ENCODE measurements at regions not wholly inside any gene's neighbourhood (a gene's known extent, or its start where the extent isn't known, plus 50 kb on each side); places are given as distances from the start of the nearest gene placed in this dataset.

DNA sequence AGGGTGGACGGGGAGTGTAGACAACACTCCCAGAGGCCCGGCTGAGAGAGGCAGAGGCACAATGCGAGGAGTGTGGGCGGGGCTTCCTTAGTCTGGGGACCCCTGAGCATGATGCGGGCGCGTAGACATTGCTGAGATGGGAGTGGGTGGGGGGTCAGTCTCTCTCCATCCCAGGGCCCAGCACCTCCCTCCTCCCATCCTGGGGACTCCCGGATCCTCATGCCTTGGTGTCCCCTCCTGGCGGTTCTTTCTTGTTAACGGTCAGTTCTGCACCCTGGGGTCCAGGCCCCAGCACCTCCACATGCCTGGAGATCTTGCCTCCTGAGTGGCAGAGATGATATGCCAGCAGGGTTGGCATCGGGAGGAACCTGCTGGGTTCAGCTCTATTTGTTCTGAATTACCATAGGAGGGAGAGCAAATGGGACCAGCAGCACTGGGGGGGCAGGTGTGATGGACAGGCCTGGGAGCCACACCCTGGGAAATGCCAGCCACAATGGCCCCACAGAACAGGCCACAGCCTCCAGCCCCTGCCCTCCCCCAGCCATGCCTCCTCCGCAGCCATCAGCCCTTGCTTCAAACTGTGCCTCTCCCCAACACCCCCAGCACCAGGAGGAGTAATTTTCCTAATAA lies 55.7 kb downstream of the RTL6 start:
- H3K4me3 ChIP-seq (ENCODE audit: low read length), result no peak overlapping the region
- no peaks in the 10 kb centered on the region for H3K4me1 ChIP-seq (ENCODE audit: control insufficient read depth, insufficient read depth, low read length)
- no peak overlapping the region for H3K9ac ChIP-seq (ENCODE audit: low read depth, low read length)
- no peaks in the 10 kb centered on the region for H3K9me3 ChIP-seq (replicated peaks; ENCODE audit: low read length)
- no peaks in the 10 kb centered on the region for H3K27me3 ChIP-seq (ENCODE audit: control insufficient read depth, insufficient read depth, low read length)
- no peaks in the 10 kb centered on the region for H3K36me3 ChIP-seq (ENCODE audit: insufficient read depth, low read length)
- H3K4me2 ChIP-seq (ENCODE audit: low read length), result no peak overlapping the region

DNA sequence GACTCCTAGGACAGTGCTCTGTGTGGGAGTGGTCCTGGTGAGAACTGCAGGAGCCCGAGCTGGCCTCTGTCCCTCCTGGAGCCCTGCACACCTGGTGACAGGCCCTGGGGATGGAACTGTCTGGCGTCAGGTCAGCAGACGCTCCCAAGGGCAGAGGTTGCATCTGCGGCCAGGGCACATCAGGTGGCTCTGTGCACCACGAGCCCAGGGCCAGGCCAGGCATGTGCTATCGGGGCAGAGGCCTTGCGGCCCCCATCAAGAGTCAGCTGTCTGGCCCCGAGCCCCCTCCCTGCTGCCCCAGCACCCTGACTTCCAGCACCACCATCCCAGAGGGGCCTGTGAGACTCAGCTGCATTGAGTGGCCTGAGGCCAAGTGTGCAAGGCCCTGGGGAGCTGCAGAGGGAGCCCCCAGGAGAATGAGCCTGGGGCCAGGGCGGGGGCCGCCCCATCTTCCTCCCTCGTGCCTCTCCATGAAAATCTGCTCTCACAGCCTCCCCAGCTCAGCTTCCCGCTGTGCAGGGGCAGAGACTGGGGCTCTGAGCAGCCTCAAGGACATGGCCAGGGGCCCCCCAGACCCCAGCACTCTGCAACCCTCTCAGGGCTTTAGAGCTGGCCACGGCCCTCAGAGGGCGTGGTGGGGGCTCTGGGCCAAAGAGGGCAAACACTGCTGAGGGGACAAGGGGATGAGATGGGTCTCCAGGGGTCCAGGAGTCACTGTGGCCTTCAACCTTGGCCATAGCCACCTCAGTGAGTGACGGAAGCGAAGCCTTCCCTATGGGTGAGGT lies 56.4 kb downstream of the RTL6 start:
- H3K27me3 ChIP-seq (ENCODE audit: control insufficient read depth, insufficient read depth, low read length), result no peaks in the 10 kb centered on the region
- no peak overlapping the region for H3K4me2 ChIP-seq (ENCODE audit: low read length)
- H3K4me3 ChIP-seq (ENCODE audit: low read length), result no peak overlapping the region
- no peaks in the 10 kb centered on the region for H3K36me3 ChIP-seq (ENCODE audit: insufficient read depth, low read length)
- no peaks in the 10 kb centered on the region for H3K4me1 ChIP-seq (ENCODE audit: control insufficient read depth, insufficient read depth, low read length)
- no peaks in the 10 kb centered on the region for H3K9me3 ChIP-seq (replicated peaks; ENCODE audit: low read length)
- H3K9ac ChIP-seq (ENCODE audit: low read depth, low read length), result no peak overlapping the region

DNA sequence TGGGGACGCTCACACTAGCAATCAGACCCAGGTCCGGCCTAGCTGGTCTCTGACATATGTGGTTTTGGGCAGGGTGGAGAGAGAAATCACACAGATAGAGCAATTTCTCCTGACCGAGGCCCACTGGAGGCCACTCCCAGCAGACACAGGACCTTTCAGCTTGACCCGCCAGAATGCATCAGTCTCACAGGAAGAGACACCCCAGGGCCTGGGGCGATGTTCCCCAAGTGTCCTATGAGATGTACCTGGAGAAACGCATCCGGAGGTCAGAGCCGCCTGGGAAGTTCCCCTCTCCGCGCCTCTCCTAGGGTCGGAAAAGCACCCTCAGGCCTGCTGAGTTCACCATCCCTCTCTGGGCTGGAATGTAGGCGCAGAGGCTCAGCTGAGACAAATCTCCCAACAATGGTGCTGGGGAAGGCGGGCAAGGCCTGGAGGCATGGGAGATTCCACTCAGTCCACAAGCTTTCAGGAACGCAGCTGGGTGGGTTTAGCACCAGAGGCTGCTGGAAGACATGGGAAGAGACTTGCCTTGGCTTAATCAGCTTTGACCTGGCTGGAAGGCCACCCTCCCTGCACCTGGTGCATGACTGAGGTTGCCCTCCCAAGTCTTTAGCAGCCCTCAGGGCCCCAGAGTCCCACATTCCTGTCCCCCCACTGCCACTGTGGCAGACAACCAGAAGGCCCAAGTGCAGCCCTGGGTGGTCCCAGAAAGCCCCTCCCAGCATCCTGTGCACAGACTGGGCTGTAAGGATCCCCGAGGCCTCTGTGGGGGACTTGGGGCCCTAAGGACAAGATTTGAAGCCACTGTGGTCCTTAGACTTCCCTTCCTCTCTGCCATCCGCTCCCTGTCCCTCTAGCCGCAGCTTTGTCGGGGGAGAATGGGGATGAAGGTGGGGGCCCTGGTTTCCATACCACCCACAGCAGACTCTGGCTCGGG lies 57.5 kb downstream of the RTL6 start:
- Histone ChIP-seq H3K4me2 (ENCODE audit: low read length) (no peak overlapping the region), H3K36me3 (ENCODE audit: insufficient read depth, low read length) (no peaks in the 10 kb centered on the region), H3K9ac (ENCODE audit: low read depth, low read length) (no peak overlapping the region), H3K9me3 (replicated peaks; ENCODE audit: low read length) (no peaks in the 10 kb centered on the region), H3K27me3 (ENCODE audit: control insufficient read depth, insufficient read depth, low read length) (peaks cover 2% of the 10 kb centered on the region), H3K4me3 (ENCODE audit: low read length) (no peak overlapping the region), H3K4me1 (ENCODE audit: control insufficient read depth, insufficient read depth, low read length) (no peaks in the 10 kb centered on the region)

DNA sequence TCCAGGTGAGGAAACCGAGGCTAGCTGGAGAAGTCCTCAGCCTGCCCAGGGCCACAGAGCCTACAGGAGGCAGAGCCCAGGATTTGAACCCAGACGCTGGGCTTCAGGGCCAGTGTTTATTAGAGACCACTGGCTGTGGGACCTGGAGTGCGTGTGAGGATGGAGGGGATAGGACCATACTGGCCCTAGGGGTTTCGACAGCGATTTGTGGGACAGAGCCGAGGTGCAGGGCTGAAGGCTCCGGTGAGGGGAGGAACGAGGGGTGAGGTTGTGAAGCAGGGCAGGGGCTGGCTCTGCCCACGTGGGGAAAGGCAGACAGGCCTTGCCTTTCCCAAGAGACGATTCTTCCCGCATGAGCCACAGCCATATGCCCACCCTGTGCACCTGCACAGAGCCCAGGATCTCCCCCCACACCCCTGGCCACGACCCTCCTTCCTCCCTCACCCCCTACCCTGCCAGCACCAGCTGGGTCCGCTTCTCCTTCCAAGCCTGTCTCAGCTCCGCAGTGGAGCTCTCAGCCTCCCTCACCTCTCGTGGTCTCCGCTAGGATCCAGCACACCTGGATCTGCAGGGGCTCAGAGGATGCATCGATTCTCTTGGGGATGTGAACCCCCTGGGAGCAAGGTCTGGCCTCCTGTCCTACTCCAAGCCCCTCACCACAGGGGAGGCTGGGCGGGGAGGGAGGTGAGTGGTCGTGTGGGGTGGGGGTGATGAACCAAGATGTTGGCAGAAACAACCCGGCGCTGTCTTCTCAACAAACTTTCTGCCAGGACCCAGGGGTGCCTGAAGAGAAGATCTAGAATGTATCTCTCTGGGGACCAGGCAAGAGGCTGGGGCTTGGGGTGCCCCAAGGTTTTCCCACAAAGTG lies 58.4 kb downstream of the RTL6 start:
- Histone ChIP-seq H3K27me3 (ENCODE audit: control insufficient read depth, insufficient read depth, low read length) (peaks cover 9% of the 10 kb centered on the region), H3K4me1 (ENCODE audit: control insufficient read depth, insufficient read depth, low read length) (no peaks in the 10 kb centered on the region), H3K36me3 (ENCODE audit: insufficient read depth, low read length) (no peaks in the 10 kb centered on the region), H3K9me3 (replicated peaks; ENCODE audit: low read length) (no peaks in the 10 kb centered on the region), H3K9ac (ENCODE audit: low read depth, low read length) (no peak overlapping the region), H3K4me2 (ENCODE audit: low read length) (no peak overlapping the region), H3K4me3 (ENCODE audit: low read length) (no peak overlapping the region)

DNA sequence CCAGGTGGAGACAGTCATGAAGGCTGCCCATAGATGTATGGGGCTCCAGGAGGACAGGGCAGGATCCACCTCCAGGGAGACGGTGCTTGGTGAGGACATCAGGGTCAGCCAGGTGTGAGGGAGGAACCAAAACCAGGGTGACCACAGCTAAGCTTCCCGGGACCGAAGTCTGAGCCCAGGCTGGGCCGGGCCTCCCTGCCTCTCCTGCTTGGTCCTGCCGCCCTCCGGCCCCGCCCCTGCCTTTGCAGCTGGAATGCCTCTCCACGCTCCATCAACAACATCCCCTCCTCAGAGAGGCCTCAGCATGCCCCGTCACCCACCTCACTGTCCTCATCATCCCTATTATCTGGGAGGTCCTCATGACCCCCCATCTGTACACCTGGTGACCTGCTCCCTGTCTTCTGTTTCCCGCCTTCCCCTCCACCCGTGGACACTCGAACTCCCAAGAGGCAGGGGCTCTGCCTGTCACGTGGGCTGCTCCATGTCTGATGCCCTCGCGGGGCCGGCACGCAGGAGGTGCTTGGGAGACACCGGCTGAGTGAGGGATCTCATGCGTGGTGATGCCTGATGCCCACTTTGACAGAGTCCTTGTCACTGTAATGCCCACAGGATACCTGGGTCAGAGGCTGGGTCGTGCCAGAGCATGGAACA lies 59.4 kb downstream of the RTL6 start:
- Histone ChIP-seq H3K4me3 (ENCODE audit: low read length) (no peak overlapping the region), H3K4me2 (ENCODE audit: low read length) (no peak overlapping the region), H3K36me3 (ENCODE audit: insufficient read depth, low read length) (no peaks in the 10 kb centered on the region), H3K4me1 (ENCODE audit: control insufficient read depth, insufficient read depth, low read length) (no peaks in the 10 kb centered on the region), H3K27me3 (ENCODE audit: control insufficient read depth, insufficient read depth, low read length) (peaks cover 19% of the 10 kb centered on the region), H3K9me3 (replicated peaks; ENCODE audit: low read length) (no peaks in the 10 kb centered on the region), H3K9ac (ENCODE audit: low read depth, low read length) (no peak overlapping the region)

DNA sequence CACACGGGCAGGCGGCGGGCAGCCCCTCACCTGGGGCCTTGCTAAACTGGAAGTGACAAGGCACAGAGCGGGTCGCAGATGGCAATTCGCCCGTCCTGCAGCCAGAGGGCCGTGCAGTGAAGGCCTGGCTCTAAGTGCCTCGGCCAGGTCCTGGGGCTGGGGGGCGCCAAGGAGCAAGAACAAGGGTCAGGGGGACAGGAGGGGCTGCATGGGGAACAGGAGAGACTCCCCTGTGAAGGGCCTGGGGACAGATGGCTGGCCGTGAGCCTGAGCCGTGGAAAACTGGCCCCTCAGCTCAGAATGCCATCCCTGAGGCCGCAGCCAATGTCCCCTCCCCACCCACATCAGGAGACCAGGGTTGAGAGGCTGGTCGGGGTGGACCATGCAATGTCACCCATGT lies 60.0 kb downstream of the RTL6 start:
- Histone ChIP-seq H3K27me3 (ENCODE audit: control insufficient read depth, insufficient read depth, low read length) (peaks cover 23% of the 10 kb centered on the region), H3K9ac (ENCODE audit: low read depth, low read length) (no peak overlapping the region), H3K36me3 (ENCODE audit: insufficient read depth, low read length) (no peaks in the 10 kb centered on the region), H3K4me2 (ENCODE audit: low read length) (no peak overlapping the region), H3K4me1 (ENCODE audit: control insufficient read depth, insufficient read depth, low read length) (no peaks in the 10 kb centered on the region), H3K9me3 (replicated peaks; ENCODE audit: low read length) (no peaks in the 10 kb centered on the region), H3K4me3 (ENCODE audit: low read length) (no peak overlapping the region)

DNA sequence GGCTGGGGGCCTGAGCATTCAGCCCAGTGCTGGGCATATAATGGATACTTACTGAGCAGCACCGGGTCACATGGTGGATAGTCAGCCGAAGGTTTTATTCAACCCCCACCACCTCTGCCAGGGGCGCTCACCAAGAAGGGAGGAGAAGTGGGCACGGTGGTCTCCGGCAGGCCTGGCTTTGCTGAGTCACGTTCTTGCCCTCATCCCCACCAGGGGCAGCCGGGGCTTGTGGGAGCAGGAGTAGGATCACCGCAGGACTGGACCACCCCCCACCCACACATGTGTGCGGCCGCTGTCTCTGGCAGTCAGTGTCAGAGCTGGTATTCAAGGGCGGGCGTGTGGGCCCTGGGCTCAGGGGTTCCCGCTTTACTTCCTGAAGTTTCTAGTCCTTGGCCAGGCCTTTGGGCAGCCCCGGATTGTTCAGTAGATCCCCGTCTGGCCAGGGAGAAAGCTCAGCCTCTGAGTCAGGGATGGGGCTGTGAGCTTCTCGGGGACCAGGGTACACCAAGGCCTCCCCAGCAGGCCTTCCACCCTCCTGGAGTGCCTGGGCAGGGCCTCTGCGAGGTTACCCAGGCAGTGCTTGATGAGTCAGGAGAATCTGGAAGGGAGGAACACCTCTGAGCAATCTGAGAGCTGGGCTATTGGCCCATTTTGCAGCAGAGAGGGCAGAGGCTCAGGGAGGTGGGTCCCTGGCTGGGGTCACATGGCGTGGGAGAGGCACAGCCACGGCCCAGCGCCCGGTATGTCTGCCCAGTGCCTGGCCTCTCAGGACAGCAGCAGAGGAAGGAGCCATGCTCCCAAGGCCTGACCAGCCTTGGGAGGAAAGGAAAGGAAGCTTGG lies 60.6 kb downstream of the RTL6 start:
- peaks cover 26% of the 10 kb centered on the region for H3K27me3 ChIP-seq (ENCODE audit: control insufficient read depth, insufficient read depth, low read length)
- H3K9ac ChIP-seq (ENCODE audit: low read depth, low read length), result no peak overlapping the region
- no peak overlapping the region for H3K4me3 ChIP-seq (ENCODE audit: low read length)

DNA sequence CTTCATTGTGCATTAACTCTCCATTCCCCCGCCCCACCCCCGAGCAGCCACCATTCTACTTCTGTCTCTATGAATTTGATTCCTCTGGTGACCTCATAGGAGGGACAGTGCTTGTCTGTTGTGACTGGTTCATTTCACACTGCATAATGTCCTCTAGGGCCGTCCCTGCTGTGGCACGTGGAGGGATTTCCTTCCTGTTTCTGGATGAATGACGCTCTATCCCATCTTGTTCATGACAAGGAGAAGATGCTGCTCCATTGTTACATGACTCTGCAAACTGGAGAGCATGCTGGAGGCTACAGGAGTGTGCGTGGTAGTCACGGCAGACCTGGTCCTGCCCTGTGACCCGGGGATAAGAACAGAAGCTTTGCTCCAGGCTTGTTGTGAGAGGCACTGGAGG lies 61.3 kb downstream of the RTL6 start:
- Histone ChIP-seq H3K36me3 (ENCODE audit: insufficient read depth, low read length) (no peaks in the 10 kb centered on the region), H3K4me2 (ENCODE audit: low read length) (no peak overlapping the region), H3K9ac (ENCODE audit: low read depth, low read length) (no peak overlapping the region), H3K27me3 (ENCODE audit: control insufficient read depth, insufficient read depth, low read length) (peaks cover 30% of the 10 kb centered on the region), H3K4me1 (ENCODE audit: control insufficient read depth, insufficient read depth, low read length) (no peaks in the 10 kb centered on the region), H3K4me3 (ENCODE audit: low read length) (no peak overlapping the region), H3K9me3 (replicated peaks; ENCODE audit: low read length) (no peaks in the 10 kb centered on the region)

More for the DNA sequence above, 60.6 kb downstream of the RTL6 start:
- Histone ChIP-seq H3K9me3 (replicated peaks; ENCODE audit: low read length) (no peaks in the 10 kb centered on the region), H3K4me1 (ENCODE audit: control insufficient read depth, insufficient read depth, low read length) (no peaks in the 10 kb centered on the region), H3K36me3 (ENCODE audit: insufficient read depth, low read length) (no peaks in the 10 kb centered on the region), H3K4me2 (ENCODE audit: low read length) (no peak overlapping the region)

DNA sequence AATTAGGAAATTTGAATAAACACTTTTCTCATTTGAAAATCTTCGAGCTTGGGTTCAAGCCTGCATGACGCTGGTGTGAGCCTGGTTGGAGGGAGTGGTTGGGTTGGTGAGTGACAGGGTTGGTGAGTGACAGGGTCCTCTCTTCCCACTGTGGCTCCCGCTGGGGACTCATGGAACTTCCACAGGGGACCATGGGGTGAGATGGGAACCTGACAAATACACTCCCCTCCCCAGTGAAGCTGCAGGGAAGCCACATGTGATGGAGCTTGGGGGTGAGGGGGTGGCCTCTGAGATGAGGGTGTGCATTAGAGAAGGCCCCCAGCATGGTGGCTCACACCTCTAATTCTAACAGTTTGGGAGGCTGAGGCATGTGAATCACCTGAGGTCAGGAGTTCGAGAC lies 66.8 kb downstream of the RTL6 start:
- Histone ChIP-seq H3K36me3 (ENCODE audit: insufficient read depth, low read length) (no peaks in the 10 kb centered on the region), H3K4me1 (ENCODE audit: control insufficient read depth, insufficient read depth, low read length) (no peaks in the 10 kb centered on the region), H3K9ac (ENCODE audit: low read depth, low read length) (no peak overlapping the region), H3K27me3 (ENCODE audit: control insufficient read depth, insufficient read depth, low read length) (peaks cover 62% of the 10 kb centered on the region), H3K4me2 (ENCODE audit: low read length) (no peak overlapping the region), H3K4me3 (ENCODE audit: low read length) (no peak overlapping the region), H3K9me3 (replicated peaks; ENCODE audit: low read length) (no peaks in the 10 kb centered on the region)

DNA sequence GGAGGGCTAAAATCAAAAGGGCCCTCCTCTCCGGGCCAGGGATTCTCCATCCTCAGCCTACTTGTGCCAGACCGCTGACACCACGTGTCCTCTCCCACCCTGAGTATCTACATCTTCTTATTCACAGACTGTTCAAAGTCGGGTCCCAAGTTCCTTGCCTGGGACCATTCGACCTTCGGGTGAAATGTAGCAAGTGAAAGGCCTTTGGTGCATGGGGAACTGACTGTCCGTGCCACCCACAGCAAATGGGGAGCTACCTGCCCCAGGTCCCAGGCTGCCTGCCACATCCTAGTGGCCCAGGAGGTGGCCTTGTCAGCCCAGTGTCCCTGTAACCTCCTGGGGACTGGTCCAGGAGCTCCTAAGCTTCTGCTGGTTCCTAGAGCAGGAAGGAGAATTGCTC lies 67.3 kb downstream of the RTL6 start:
- Histone ChIP-seq H3K9me3 (replicated peaks; ENCODE audit: low read length) (no peaks in the 10 kb centered on the region), H3K4me1 (ENCODE audit: control insufficient read depth, insufficient read depth, low read length) (no peaks in the 10 kb centered on the region), H3K36me3 (ENCODE audit: insufficient read depth, low read length) (no peaks in the 10 kb centered on the region), H3K4me2 (ENCODE audit: low read length) (no peak overlapping the region), H3K9ac (ENCODE audit: low read depth, low read length) (no peak overlapping the region), H3K27me3 (ENCODE audit: control insufficient read depth, insufficient read depth, low read length) (peaks cover 62% of the 10 kb centered on the region), H3K4me3 (ENCODE audit: low read length) (no peak overlapping the region)
